Endodermal cell (in vitro differentiated cells): ENCODE measurements at regions not wholly inside any gene's neighbourhood (a gene's known extent, or its start where the extent isn't known, plus 50 kb on each side); places are given as distances from the start of the nearest gene placed in this dataset.
"Not testable (repeated sequence)": the region's sequence is repeated elsewhere in the genome, so short reads cannot be mapped to it uniquely, and the experiment has no call there.

Source experiments
- DNase-seq: peaks from one replicate; pipeline ENCODE4 v3.0.0-alpha.2; 2017
- H3K27ac ChIP-seq: 2 replicates; pipeline ENCODE4 v1.5.1; 2013; ENCODE audit warnings: mild to moderate bottlenecking, low read depth, low read length, moderate library complexity
- H3K27me3 ChIP-seq: 2 replicates; pipeline ENCODE4 v1.6.1; 2013; ENCODE audit warnings: mild to moderate bottlenecking, low read length, moderate library complexity; ENCODE audit not compliant: insufficient read depth, control insufficient read depth, poor library complexity, severe bottlenecking
- H3K36me3 ChIP-seq: 2 replicates; pipeline ENCODE4 v1.7.0; 2013; ENCODE audit warnings: mild to moderate bottlenecking, low read length, moderate library complexity; ENCODE audit not compliant: control insufficient read depth, insufficient read depth
- H3K4me1 ChIP-seq: one replicate; pipeline ENCODE4 v1.7.0; 2013; ENCODE audit warnings: low read length; ENCODE audit not compliant: control insufficient read depth, insufficient read depth
- H3K4me3 ChIP-seq: 2 replicates; pipeline ENCODE4 v1.5.1; 2013; ENCODE audit warnings: mild to moderate bottlenecking, low read length, moderate library complexity
- H3K9ac ChIP-seq: 2 replicates; pipeline ENCODE4 v1.6.1; 2013; ENCODE audit warnings: mild to moderate bottlenecking, low read length, moderate library complexity; ENCODE audit not compliant: poor library complexity, severe bottlenecking; ENCODE audit errors: extremely low read depth
- H3K9me3 ChIP-seq: 2 replicates; pipeline ENCODE4 v1.6.1; 2013; ENCODE audit warnings: mild to moderate bottlenecking, low read length, moderate library complexity; ENCODE audit not compliant: control insufficient read depth
- H3K27ac Mint-ChIP-seq: 2 replicates; pipeline ENCODE4 v1.8.0; 2020; ENCODE audit warnings: mixed read lengths
- H3K27me3 Mint-ChIP-seq: 2 replicates; pipeline ENCODE4 v1.8.0; 2021; ENCODE audit warnings: mild to moderate bottlenecking, mixed read lengths; ENCODE audit not compliant: insufficient read depth
- H3K36me3 Mint-ChIP-seq: 2 replicates; pipeline ENCODE4 v1.8.0; 2020; ENCODE audit warnings: low read depth, mixed read lengths
- H3K4me1 Mint-ChIP-seq: 2 replicates; pipeline ENCODE4 v1.8.0; 2020; ENCODE audit warnings: mixed read lengths
- H3K4me3 Mint-ChIP-seq: 2 replicates; pipeline ENCODE4 v1.8.0; 2020; ENCODE audit warnings: mild to moderate bottlenecking, moderate library complexity, mixed read lengths
- H3K9me3 Mint-ChIP-seq: 2 replicates; pipeline ENCODE4 v1.8.0; 2020; ENCODE audit warnings: mild to moderate bottlenecking, mixed read lengths
- WGBS, 2 experiments: methylation state at CpG; one replicate each; pipeline versions ENCODE4 v1.1.5 to v1.1.7; 2013; ENCODE audit warnings: missing lambda C conversion rate in 2 of 2, mixed read lengths in 1 of 2; ENCODE audit not compliant: insufficient coverage in 1 of 2, insufficient read length in 1 of 2; 5-methylcytosine and 5-hydroxymethylcytosine counted together
- TF ChIP-seq, protein P1 (sequence below): fragments of 200-600 bp; sonication (generic); conservative IDR thresholded peaks from 2 replicates; pipeline ENCODE4 v1.5.0; 2021; ENCODE audit warnings: antibody characterized with exemption, mild to moderate bottlenecking

DNA sequence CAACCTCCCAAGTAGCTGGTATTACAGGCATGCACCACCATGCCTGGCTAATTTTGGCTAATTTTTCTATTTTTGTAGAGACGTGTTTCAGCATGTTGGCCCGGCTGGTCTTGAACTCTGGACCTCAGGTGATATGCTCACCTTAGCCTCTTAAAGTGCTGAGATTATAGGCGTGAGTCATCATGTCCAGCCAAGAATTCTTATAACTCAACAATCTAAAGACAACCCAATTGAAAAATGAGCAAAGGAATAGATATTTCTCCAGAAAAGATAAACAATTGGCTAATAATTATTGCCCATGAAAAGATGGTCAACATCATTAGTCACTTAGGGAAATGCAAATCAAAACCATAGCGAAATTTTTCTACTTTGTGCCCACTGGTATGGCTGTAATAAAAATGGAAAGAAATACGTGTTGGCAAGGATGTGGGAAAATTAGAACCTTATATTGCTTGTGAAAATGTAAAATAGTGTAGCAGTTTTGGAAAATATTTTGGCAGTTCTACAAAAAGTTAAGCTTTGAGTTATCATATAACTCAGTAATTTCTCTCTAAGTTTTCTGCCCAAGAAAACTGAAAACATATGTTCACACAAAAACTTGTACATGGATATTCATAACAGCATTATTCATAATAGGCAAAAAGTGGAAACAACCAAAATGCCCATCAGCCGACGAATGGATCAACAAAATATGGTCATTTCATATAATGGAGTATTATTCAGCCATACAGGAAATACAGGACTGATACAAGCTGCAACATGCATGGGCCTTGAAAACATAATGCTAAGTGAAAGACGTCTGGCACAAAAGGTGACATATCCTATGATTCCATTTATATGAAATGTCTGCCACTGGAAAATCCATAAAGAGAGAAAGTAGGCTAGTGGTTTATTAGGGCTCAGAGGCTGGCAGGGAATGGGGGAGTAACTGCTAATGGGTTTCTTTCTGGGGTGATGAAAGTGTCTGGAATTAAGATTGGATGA lies 87.8 kb downstream of the UTRN start:
- no peaks in the 10 kb centered on the region for H3K27me3 ChIP-seq
- H3K9me3 Mint-ChIP-seq, result peaks cover 19% of the 10 kb centered on the region
- H3K4me3 ChIP-seq, result no peak overlapping the region
- no peaks in the 10 kb centered on the region for H3K4me1 ChIP-seq
- H3K36me3 ChIP-seq, result peaks cover 5% of the 10 kb centered on the region
- WGBS, 2 experiments, result 94 to 96% methylated on average over 6 to 8 of the region's 8 CpGs
- H3K27ac Mint-ChIP-seq, result no peak overlapping the region
- H3K9me3 ChIP-seq, result peaks cover 20% of the 10 kb centered on the region
- H3K4me1 Mint-ChIP-seq, result peaks cover 6% of the 10 kb centered on the region
- H3K4me3 Mint-ChIP-seq, result no peak overlapping the region
- H3K9ac ChIP-seq, result no peak overlapping the region
- H3K27ac ChIP-seq, result no peak overlapping the region
- peaks cover 26% of the 10 kb centered on the region for H3K36me3 Mint-ChIP-seq
- no peaks in the 10 kb centered on the region for H3K27me3 Mint-ChIP-seq
- TF ChIP-seq, protein P1, sequence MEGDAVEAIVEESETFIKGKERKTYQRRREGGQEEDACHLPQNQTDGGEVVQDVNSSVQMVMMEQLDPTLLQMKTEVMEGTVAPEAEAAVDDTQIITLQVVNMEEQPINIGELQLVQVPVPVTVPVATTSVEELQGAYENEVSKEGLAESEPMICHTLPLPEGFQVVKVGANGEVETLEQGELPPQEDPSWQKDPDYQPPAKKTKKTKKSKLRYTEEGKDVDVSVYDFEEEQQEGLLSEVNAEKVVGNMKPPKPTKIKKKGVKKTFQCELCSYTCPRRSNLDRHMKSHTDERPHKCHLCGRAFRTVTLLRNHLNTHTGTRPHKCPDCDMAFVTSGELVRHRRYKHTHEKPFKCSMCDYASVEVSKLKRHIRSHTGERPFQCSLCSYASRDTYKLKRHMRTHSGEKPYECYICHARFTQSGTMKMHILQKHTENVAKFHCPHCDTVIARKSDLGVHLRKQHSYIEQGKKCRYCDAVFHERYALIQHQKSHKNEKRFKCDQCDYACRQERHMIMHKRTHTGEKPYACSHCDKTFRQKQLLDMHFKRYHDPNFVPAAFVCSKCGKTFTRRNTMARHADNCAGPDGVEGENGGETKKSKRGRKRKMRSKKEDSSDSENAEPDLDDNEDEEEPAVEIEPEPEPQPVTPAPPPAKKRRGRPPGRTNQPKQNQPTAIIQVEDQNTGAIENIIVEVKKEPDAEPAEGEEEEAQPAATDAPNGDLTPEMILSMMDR, result no peak
- DNase-seq, result no peak

DNA sequence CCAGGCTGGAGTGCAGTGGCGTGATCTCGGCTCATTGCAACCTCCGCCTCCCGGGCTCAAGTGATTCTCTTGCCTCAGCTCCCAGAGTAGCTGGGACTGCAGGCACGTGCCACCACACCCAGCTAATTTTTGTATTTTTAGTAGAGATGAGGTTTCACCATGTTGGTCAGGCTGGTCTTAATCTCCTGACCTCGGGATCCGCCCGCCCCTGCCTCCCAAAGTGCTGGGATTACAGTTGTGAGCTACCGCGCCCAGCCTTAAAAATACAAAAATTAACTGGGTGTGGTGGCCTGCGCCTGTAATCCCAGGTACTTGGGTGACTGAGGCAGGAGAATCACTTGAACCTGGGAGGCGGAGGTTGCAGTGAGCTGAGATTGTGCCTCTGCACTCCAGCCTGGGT lies 89.4 kb downstream of the UTRN start:
- H3K4me1 Mint-ChIP-seq, H3K27me3 ChIP-seq, H3K9me3 Mint-ChIP-seq, H3K36me3 ChIP-seq, H3K9me3 ChIP-seq, H3K27ac ChIP-seq, H3K9ac ChIP-seq, H3K4me3 ChIP-seq, DNase-seq, H3K27ac Mint-ChIP-seq, H3K4me3 Mint-ChIP-seq, H3K4me1 ChIP-seq, H3K27me3 Mint-ChIP-seq: not testable (repeated sequence)
- peaks cover 18% of the 10 kb centered on the region for H3K36me3 Mint-ChIP-seq
- 92 to 94% methylated on average over 5 to 12 of the region's 12 CpGs for WGBS, 2 experiments

DNA sequence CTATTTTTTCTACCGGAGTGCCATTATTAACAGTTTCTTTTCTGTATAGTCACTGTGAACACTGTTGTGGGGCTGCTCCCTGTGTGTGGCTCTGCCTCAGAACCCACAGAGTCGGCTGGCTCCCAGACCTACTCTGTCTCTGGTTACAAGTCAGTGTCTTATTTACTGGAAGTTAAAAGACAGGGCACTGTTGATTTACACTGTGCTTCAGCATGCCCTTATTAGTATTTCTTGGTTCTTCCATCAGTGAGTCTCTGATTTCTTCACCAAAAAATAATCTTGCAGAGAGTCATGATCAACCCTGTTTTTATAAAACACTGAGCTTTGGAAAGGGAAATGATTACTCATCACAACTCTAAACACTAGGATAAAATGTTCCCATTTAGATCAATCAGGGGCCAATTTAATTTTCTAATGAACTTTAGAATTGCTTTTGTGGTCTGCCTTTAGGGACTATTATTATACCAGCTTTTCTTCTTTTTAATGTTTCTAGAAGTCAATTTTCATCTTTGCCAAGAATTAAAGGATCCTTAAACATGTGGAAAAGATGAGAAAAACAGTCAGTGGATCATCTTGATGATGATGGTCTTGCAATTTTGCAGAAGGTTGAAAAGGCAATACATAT lies 92.6 kb downstream of the UTRN start:
- no peaks in the 10 kb centered on the region for H3K36me3 ChIP-seq
- no peak overlapping the region for H3K27ac ChIP-seq
- no peaks in the 10 kb centered on the region for H3K27me3 ChIP-seq
- no peak overlapping the region for H3K27ac Mint-ChIP-seq
- peaks cover 22% of the 10 kb centered on the region for H3K9me3 Mint-ChIP-seq
- WGBS, 2 experiments, result 91% methylated on average over 2 of the region's 2 CpGs; no CpG with 5 or more reads in 1 of the 2 experiments
- peaks cover 17% of the 10 kb centered on the region for H3K36me3 Mint-ChIP-seq
- no peak overlapping the region for H3K4me3 ChIP-seq
- no peak overlapping the region for H3K4me3 Mint-ChIP-seq
- no peaks in the 10 kb centered on the region for H3K27me3 Mint-ChIP-seq
- TF ChIP-seq, protein P1, result no peak
- DNase-seq, result no peak
- H3K9ac ChIP-seq, result no peak overlapping the region
- H3K4me1 Mint-ChIP-seq, result peaks cover 6% of the 10 kb centered on the region
- peaks cover 22% of the 10 kb centered on the region for H3K9me3 ChIP-seq
- no peaks in the 10 kb centered on the region for H3K4me1 ChIP-seq
